Inflammatory macrophage (primary cell): ENCODE measurements at regions not wholly inside any gene's neighbourhood (a gene's known extent, or its start where the extent isn't known, plus 50 kb on each side); places are given as distances from the start of the nearest gene placed in this dataset.

ENCODE experiments used
- DNase-seq, 2 donors: peaks; one replicate each; pipeline ENCODE4 v3.0.0-alpha.2; 2020 to 2022

- DNase-seq, result no peak
Measured at GRCh38 chr4:188854436-188854835, 715.2 kb downstream of the TRIML1 start.

DNA sequence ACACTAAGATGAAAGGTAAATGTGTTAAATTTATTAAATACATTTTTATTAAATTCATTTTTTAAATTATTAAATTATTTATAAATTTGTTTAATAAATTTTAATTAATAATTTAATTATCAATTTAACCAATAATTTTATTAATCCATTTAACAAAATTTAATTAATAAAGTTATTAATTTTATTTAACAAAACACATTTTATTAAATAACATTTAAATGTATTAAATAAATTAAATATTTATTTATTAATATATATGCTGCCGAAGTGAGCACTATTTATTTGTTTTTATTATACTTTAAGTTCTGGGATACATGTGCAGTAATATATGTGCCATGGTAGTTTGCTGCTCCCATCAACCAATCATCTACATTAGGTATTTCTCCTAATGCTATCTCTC lies 719.5 kb downstream of the TRIML1 start:
- no peak for DNase-seq

GRCh38 chr4:188864741-188865140 lies 725.5 kb downstream of the TRIML1 start:
- DNase-seq, result no peak

DNA sequence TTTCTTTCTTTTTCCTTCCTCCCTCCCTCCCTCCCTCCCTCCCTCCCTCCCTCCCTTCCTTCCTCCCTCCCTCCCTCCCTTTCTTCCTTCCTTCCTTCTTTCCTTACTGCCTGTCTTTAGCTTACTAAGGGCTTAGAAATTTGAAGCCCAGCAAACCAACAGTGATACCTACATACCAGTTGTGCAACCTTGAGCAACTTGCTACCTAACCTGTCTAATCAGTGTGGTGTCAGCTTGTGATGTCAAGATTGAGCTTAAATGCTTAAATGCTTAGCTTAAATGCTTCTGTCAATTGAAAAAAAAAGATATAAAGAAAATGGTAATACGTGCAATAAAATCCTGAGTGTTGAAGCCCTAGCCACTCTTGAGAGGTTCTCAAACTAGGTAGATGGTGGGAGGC lies 728.6 kb downstream of the TRIML1 start:
- no peak for DNase-seq

DNA sequence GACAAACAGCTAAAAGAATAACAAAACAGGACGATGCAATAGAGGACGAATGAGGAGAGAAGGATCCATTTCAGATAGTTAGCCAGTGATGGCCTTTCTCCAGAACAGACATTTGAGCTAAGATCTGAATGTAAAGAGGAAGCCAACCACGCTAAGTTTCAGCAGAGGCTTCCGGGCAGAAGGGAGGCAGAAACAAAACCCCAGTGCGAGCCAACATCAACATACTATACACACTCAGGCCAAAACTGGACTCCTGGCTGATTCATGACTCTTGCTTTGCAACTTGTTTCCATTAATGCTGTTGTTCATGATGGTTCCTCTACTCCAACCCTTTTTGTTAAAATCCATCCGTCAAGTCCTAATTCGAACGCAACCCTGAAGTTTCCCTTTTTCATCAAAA lies 730.3 kb downstream of the TRIML1 start:
- no peak for DNase-seq

GRCh38 chr4:188872809-188873208 lies 733.6 kb downstream of the TRIML1 start:
- no peak for DNase-seq

GRCh38 chr4:188876881-188877280 lies 737.6 kb downstream of the TRIML1 start:
- DNase-seq, result no peak

DNA sequence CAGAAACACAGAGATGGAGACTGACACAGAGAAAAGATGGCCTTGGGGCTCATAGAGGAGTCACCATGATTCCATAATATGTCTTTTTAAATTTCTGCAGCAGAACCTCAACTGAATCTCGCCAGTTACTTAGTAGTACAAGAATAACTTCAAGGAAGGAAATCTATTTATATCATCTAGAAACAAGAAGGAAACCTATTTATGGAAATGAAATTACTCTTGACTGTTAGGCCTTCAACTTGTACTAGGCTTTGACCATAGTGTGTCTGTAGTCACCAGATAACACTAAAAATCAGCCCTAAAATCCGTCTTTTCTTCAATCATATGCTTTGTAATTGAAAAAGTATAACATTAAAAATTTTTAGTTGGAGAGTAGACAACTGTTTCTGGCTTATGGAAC lies 740.4 kb downstream of the TRIML1 start:
- no peak for DNase-seq

DNA sequence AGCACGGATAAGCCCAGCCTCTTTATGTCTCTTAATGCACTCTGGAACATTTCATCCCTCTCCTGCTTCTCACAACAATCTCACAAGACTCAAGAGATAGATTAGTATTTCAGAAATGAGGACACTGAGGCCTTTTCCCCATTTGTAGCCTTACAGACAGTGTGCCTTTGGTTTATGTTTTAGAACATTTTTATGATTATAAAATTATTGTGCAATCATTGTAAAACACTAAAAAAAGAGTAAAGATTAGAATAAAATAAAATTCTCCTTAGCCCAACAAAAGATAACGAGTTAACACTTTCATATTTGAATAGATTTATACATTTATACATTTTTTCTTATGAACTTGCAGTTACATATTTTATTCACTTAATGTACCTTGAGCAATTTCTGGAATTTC lies 748.7 kb downstream of the TRIML1 start:
- no peak for DNase-seq

- DNase-seq, result no peak
Measured at GRCh38 chr4:188892837-188893236, 753.6 kb downstream of the TRIML1 start.

- no peak for DNase-seq
Measured at GRCh38 chr4:188903986-188904385, 764.7 kb downstream of the TRIML1 start.

GRCh38 chr4:188904617-188905016 lies 765.4 kb downstream of the TRIML1 start:
- DNase-seq, result no peak

- no peak for DNase-seq
Measured at GRCh38 chr4:188905248-188905647, 766.0 kb downstream of the TRIML1 start.

GRCh38 chr4:188911199-188911598 lies 772.0 kb downstream of the TRIML1 start:
- no peak for DNase-seq

GRCh38 chr4:188911707-188912106 lies 772.5 kb downstream of the TRIML1 start:
- DNase-seq, result no peak

GRCh38 chr4:188915175-188915574 lies 775.9 kb downstream of the TRIML1 start:
- no peak for DNase-seq

GRCh38 chr4:188918787-188919186 lies 779.5 kb downstream of the TRIML1 start:
- no peak for DNase-seq

DNA sequence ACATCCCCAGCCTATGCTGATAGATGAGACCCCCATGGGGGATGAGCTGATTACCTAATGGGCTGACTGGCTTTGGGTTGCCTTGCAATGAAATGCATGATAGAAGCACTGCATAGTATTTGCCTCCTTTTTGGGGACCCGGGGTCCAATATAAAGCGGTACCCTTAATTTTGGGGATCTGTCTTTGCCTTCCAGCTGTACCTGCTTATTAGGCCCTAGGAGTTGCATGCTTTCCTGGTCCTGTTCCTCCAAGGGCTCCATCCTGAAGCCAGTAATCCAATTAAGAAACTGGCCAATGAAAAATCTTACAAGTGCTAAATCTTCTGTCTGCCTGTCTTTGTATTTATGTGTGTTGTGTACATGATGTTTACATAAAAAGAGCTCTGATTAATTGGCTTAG lies 791.6 kb downstream of the TRIML1 start:
- DNase-seq, result no peak

- no peak for DNase-seq
Measured at GRCh38 chr4:188934320-188934962, 795.2 kb downstream of the TRIML1 start.

DNA sequence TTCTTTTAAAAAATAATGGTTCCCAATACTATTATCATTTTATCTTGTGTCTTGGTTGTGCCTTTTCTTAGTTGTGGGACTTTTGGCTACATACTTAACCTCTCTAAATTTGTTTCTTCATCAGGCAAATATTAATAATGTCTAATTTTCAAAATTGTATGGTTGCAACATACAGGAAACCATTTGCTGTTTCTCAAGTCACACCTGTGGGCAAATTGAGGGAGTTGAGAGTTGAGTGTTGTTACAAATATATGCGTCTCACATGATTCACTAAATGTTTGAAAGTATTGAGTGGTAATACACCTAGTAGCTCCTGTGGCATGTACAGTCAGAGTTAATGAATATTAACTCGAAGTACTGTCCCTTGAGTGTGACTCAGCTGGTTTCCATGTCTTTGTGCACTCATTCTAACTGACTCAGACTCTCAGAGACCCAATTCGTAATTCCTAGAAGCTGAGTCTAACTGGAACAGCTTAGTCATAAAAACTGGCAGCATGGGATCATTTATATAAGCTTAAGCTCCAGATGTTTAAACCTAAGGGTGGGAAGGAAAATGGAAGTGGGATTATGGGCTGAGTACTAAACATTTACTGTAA lies 802.4 kb downstream of the TRIML1 start:
- DNase-seq, result no peak

- DNase-seq, result no peak
Measured at GRCh38 chr4:188942606-188943005, 803.4 kb downstream of the TRIML1 start.

DNA sequence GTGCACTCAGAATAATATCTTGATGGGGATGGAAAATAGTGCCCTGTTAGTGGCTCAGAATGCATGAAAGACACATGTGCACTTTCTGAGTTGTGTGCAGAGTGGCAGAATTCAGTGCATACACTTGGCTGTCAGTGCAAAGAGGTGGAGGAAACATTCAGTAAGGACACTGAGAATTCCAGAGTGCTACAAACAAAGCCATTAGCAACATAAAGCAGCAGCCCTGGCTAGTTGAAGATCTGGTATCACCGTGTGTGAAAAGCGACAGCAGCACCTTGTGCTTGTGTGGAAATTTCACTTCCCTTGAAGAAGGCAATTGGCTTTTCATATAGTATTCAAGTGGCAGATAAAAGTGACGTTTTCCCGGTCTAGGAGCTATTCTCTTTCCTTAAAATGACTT lies 810.4 kb downstream of the TRIML1 start:
- no peak for DNase-seq

DNA sequence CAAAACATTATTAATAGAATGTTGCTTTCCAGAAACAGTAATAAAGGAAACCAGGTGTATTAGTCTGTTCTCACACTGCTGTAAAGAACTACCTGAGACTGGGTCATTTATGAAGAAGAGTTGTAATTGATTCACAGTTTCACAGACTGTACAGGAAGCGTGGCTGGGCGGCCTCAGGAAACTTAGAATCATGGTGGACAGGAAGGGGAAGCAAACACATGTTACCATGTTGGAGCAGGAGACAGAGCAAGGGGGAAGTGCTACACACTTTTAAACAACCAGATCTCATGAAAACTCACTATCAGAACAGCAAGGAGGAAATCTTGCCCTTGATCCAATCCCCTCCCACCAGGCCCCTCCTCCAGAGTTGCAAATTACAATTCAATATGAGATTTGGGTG lies 815.8 kb downstream of the TRIML1 start:
- no peak for DNase-seq

- DNase-seq, result no peak
Measured at GRCh38 chr4:188956566-188956965, 817.3 kb downstream of the TRIML1 start.

DNA sequence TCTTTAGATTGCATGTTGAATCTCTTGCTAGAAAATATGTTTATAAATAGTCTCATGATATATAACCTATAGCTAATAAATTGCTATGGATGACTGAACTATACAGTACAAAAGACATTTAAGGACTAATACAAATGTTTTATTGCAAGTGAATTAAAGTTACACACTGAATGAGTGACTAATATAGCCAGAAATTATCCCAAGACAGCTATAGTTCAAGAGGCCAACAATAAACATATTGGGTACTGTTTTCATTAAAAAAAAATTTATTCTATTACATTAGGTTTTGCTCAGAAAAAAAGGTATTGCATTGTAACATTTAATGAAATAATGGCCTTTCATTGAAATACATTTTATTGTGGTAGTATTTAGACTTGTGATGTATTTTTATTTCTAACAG lies 819.1 kb downstream of the TRIML1 start:
- DNase-seq, result no peak
